ENCODE measurements at regions not wholly inside any gene's neighbourhood (a gene's known extent, or its start where the extent isn't known, plus 50 kb on each side); places are given as distances from the start of the nearest gene placed in this dataset.

DNA sequence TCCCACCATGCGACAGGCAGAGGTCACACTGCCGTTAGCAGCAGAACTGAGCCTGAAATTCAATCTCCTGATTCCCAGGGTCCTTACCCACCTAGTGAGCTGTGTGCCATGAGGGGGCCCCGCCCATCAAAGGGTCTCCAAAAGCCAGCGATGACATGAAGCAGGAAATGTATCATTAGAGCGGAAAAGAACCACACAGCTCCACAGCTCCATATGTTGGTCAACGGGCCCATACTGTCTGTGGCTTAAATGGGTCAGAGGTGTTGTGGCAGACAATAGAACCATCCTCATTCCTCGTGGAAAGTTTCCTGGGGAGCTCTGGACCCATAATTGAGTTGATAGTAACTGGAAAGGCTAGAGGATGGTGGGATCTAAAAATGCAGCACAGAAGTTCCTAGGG is 68.1 kb upstream of the PODXL start:
- H3K4me1 ChIP-seq: peaks cover 34 to 100% (median 77%) of the 10 kb centered on the region in 9 donors
- intact Hi-C loops (cut with DNase I): loop anchor here in 3 of 10 donors (2.0 to 10.0 kb wide), 3 partner anchors 42 to 110 kb away; partner anchors contain the start of gene PODXL (in 1 of the 3)
- H3K27ac ChIP-seq: peak overlapping the region in 8 of 10 donors; percentile 28 to 87 (median 71)

DNA sequence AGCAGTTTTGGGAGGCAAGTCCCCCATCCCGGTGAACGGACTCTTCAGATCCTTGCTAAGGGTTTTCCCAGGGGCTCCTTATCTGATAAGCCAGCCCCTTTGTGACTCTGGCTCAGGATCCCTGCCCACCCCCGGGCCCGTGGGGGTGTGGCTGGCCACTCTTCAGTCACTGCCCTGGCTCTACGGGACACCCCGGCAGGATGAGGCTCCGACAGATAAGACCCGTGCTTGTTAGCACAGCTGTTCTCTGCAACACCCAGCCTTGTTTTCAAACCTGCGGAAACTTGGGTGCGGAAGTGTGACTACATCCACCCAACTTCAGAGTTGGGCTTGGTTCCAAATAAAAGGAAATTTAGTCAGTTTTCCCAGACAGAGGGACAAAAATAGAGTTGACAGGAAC is 66.7 kb upstream of the PODXL start:
- peak overlapping the region in 9 of 10 donors; percentile 19 to 87 (median 70) for H3K27ac ChIP-seq
- intact Hi-C loops (cut with DNase I): loop anchor here in 4 of 10 donors (1.0 to 10.0 kb wide), 4 partner anchors 40 to 108 kb away; no protein-coding TSS in a partner anchor
- 20 to 21% methylated on average over 10 of the region's 10 CpGs for WGBS, 2 donors
- peaks cover 30 to 99% (median 78%) of the 10 kb centered on the region in 9 donors for H3K4me1 ChIP-seq
- DNase-seq (peak; percentile 70 to 84), ATAC-seq (peak; percentile 72 to 90 (median 80))
- no peaks in the 10 kb centered on the region for H3K27me3 ChIP-seq
- H3K36me3 ChIP-seq: no peaks in the 10 kb centered on the region
- H3K9me3 ChIP-seq: no peaks in the 10 kb centered on the region
- TF ChIP-seq, protein P1, sequence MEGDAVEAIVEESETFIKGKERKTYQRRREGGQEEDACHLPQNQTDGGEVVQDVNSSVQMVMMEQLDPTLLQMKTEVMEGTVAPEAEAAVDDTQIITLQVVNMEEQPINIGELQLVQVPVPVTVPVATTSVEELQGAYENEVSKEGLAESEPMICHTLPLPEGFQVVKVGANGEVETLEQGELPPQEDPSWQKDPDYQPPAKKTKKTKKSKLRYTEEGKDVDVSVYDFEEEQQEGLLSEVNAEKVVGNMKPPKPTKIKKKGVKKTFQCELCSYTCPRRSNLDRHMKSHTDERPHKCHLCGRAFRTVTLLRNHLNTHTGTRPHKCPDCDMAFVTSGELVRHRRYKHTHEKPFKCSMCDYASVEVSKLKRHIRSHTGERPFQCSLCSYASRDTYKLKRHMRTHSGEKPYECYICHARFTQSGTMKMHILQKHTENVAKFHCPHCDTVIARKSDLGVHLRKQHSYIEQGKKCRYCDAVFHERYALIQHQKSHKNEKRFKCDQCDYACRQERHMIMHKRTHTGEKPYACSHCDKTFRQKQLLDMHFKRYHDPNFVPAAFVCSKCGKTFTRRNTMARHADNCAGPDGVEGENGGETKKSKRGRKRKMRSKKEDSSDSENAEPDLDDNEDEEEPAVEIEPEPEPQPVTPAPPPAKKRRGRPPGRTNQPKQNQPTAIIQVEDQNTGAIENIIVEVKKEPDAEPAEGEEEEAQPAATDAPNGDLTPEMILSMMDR (IDR thresholded peaks at IDR 0.05): no peak
- H3K4me3 ChIP-seq: peak overlapping the region in 1 of 10 donors; percentile 9

More for the DNA sequence above, 68.1 kb upstream of the PODXL start:
- TF ChIP-seq, protein P1 (IDR thresholded peaks at IDR 0.05): no peak
- 82 to 83% methylated on average over 7 of the region's 7 CpGs for WGBS, 2 donors
- H3K27me3 ChIP-seq: no peaks in the 10 kb centered on the region
- H3K9me3 ChIP-seq: no peaks in the 10 kb centered on the region
- no peak for DNase-seq
- no peak overlapping the region for H3K4me3 ChIP-seq
- no peaks in the 10 kb centered on the region for H3K36me3 ChIP-seq
- ATAC-seq: no peak

DNA sequence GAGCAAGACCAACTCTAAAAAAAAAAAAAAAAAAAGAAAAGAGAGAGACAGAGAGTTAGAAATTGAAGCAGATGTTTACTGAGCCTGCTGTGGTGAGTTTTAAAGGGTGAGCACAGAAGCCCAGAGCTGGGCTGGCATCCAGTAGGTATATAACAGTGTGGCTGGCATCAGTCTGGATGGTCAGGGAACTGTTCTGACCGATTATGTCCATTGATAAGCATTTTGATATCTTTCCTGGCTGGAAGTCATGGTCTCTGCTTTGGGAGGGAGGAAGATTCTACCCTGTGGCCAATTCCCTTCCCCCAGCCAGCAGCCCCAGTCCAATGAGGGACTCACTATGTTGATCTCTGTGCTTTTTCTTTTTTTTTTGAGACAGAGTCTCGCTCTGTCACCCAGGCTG is 65.2 kb upstream of the PODXL start:
- TF ChIP-seq, protein P1 (IDR thresholded peaks at IDR 0.05): no peak
- intact Hi-C loops (cut with DNase I): loop anchor here in 3 of 10 donors (2.0 to 10.0 kb wide), 3 partner anchors 39 to 107 kb away; no protein-coding TSS in a partner anchor
- Histone ChIP-seq H3K9me3 (no peaks in the 10 kb centered on the region), H3K4me3 (no peak overlapping the region), H3K27ac (peak overlapping the region in 6 of 10 donors; percentile 23 to 87 (median 69)), H3K36me3 (no peaks in the 10 kb centered on the region), H3K27me3 (no peaks in the 10 kb centered on the region), H3K4me1 (peaks cover 30 to 84% (median 72%) of the 10 kb centered on the region in 9 donors)
- peak in 1 of 8 donors; percentile 3 for ATAC-seq
- WGBS, 2 donors: 23 to 25% methylated on average over 2 of the region's 2 CpGs
- DNase-seq: no peak

DNA sequence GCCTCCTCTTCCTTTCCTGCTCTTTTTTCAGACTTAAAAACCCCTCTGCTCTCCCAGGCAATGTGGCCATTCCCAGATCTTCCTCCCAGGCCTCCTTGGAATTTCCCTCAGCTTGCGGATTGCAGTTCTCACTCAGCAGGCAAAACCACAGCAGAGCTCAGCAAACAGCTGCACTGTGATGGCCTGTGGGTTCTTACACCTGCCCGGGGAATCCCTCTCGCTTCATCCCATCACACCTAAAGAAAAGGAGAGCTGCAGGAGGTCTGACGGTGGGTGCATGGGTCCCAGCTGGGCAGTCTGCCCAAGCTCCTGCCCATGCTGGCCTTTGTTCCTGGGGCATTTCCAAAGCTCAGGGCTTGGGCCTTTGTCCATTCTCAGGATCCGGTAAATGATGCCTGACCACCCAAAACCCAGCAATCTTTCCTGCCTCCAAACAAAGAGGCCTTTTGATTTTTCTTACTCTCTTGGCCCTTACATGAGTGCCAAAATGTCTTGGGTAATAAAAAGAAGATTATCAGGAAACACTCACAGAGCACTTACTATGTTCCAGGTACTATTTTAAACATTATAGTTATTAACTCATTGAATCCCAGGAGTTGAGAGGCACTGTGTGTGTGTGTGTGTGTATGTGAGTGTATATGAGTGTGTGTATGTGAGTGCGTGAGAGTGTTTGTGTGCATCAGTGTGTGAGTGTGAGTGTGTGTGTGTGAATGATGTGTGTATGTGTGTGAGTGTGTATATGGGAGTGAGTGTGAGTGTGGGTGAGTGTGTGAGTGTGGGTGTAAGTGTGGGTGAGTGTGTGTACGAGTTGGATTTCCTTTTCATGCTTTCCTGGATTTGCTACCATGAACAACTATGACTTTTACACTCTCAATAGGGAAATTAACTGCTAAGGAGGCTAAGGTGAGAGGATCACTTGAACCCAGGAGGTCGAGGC is 64.5 kb upstream of the PODXL start:
- H3K4me3 ChIP-seq: no peak overlapping the region
- H3K36me3 ChIP-seq: no peaks in the 10 kb centered on the region
- H3K4me1 ChIP-seq: peaks cover 28 to 77% (median 65%) of the 10 kb centered on the region in 9 donors
- peak overlapping the region in 8 of 10 donors; percentile 7 to 87 (median 43) for H3K27ac ChIP-seq
- H3K9me3 ChIP-seq: no peaks in the 10 kb centered on the region
- intact Hi-C loops (cut with DNase I): loop anchor here in 2 of 10 donors (5.0 to 10.0 kb wide), 2 partner anchors 39 to 106 kb away; no protein-coding TSS in a partner anchor
- TF ChIP-seq, protein P1 (IDR thresholded peaks at IDR 0.05): no peak
- WGBS, 2 donors: 66 to 68% methylated on average over 8 of the region's 8 CpGs
- ATAC-seq (no peak), DNase-seq (no peak)
- no peaks in the 10 kb centered on the region for H3K27me3 ChIP-seq
